ENCODE measurements at regions not wholly inside any gene's neighbourhood (a gene's known extent, or its start where the extent isn't known, plus 50 kb on each side); places are given as distances from the start of the nearest gene placed in this dataset.
"Not testable (repeated sequence)": the region's sequence is repeated elsewhere in the genome, so short reads cannot be mapped to it uniquely, and the experiment has no call there.

GRCh38 chr4:3876057-3876845 lies 110.1 kb downstream of the ADRA2C start:
- not testable (repeated sequence) for TF ChIP-seq POLR2A (IDR thresholded peaks at IDR 0.05; ENCODE audit: low read length); GATA1 (IDR thresholded peaks at IDR 0.05; ENCODE audit: low read depth, low read length)

Measured in erythroblast (primary cell).